Body of pancreas (tissue), 4 donors: ENCODE measurements at regions not wholly inside any gene's neighbourhood (a gene's known extent, or its start where the extent isn't known, plus 50 kb on each side); places are given as distances from the start of the nearest gene placed in this dataset.

Source experiments
- CTCF ChIP-seq, 7 experiments: fragments of 450-650 bp in 4 of 7; fragments of 200-600 bp in 3 of 7; sonication (generic) in 3 of 7; IDR thresholded peaks; one replicate each; pipeline ENCODE4 v1.5.1; 2016 to 2019; ENCODE audit warnings: antibody characterized with exemption in 7 of 7
- POLR2A ChIP-seq, 3 donors: fragments of 450-650 bp; IDR thresholded peaks; one replicate each; pipeline ENCODE4 v1.6.1; 2016; ENCODE audit warnings: antibody characterized with exemption in 3 of 3, mild to moderate bottlenecking in 2 of 3

GRCh38 chr6:16939839-16940238 lies 162.0 kb upstream of the STMND1 start:
- TF ChIP-seq CTCF (IDR thresholded peaks at IDR 0.05) (no peak), POLR2A (IDR thresholded peaks at IDR 0.05) (no peak)
